ENCODE measurements at regions not wholly inside any gene's neighbourhood (a gene's known extent, or its start where the extent isn't known, plus 50 kb on each side); places are given as distances from the start of the nearest gene placed in this dataset.

GRCh38 chr2:59993726-59994125, 559.7 kb downstream of the BCL11A start:
- TF ChIP-seq CTCF (IDR thresholded peaks at IDR 0.05; ENCODE audit: low read length) (no peak), EZH2 (IDR thresholded peaks at IDR 0.05; ENCODE audit: borderline replicate concordance, low read length) (no peak)

Measured in OCI-LY1 (cell line).